Activated CD4-positive, alpha-beta T cell treated with anti-CD3 and anti-CD28 coated beads for 4 hours (primary cell): ENCODE measurements at regions not wholly inside any gene's neighbourhood (a gene's known extent, or its start where the extent isn't known, plus 50 kb on each side); places are given as distances from the start of the nearest gene placed in this dataset.

ENCODE experiments used
- DNase-seq, 2 donors: peaks; one replicate each; pipeline ENCODE4 v3.0.0-alpha.2; 2020

DNA sequence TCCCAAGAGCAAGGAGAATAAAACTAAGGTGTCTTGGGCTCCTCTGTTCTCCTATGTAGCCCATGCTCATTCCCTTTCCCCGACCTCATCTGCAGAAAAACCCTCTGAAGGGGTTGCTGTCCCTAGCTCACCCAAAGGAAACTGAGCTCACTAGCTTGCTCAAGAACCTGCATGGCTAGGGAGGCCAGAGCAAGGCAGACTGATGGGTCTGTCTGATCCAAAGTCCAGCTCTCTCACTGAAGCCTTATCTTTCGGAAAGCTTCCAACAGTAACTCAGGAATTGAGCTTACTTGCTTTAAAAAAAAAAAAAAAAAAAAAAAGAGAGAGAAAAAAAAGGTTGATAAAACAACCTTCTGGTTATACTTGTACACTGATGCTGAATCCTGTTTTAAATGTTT lies 141.4 kb upstream of the TOPAZ1 start:
- DNase-seq: no peak

DNA sequence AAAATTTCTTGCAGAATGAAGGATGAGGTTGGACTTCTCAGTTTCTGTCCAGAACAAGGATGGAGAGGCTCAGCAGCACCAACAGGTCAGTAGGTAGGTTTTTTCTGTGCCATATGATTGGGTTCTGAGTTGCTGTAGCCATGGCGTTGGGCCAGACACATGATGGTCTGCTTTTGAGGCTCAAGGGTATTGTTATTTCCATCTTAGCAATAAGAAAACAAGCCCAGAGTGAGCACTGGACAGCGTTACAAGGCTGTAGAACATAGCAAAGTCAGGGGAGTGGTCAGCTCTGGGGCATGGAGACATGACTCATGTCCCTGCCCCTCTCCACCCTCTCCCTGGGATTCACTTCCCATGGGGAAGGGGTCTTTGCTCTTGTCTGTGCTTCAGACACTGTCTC lies 137.6 kb upstream of the TOPAZ1 start:
- no peak for DNase-seq

DNA sequence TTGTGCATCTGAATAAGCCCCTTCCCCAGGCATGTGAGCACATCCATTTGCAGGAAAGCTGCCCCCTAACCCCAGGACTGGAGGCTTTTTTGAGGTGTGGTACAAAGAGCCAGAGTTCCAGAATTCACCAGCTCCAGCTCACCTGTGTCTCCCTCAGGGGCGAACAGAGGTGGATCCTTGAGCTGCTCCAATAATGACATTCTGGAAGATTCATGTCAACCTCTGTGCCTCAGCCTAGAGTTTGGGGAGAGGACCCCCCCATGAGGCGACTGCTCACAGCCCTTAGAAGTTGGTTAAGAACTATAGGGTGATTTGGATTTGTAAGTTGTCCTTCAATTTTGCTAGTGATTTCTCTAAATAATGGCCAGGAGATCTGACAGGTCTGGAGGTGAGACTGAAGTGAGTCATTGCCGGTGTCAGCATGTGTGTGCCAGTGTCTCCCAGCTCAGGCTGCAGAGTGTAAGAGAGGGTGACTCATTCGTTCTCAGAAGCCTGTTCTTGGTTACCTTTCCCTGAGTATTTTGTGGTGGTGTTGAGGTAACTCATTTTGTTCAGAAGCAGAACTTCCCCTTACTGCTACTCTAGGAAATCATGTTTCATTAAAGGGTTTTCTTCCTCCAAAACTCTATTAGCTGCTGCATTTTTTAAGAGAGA lies 136.9 kb upstream of the TOPAZ1 start:
- DNase-seq: peak in 1 of 2 donors; percentile 29

DNA sequence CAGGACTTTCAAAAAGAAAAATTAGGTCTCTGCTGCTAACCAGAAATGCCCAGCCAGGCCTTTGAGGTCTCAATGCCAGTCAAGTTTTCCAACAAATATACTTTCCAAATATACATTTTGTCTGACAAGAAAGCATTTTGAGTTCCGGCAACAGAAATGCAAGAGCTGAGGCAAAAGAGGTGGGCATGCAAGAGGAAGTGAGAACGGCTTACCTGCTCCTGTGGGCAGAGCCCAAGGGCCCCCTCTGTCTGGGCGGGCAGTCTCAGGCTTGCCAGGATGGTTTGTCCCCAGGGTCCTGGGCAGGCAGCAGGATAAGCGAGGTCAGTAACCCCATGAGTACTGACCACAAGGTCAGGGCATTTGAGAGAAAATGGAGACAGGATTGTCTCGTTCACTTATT lies 136.1 kb upstream of the TOPAZ1 start:
- DNase-seq: no peak

DNA sequence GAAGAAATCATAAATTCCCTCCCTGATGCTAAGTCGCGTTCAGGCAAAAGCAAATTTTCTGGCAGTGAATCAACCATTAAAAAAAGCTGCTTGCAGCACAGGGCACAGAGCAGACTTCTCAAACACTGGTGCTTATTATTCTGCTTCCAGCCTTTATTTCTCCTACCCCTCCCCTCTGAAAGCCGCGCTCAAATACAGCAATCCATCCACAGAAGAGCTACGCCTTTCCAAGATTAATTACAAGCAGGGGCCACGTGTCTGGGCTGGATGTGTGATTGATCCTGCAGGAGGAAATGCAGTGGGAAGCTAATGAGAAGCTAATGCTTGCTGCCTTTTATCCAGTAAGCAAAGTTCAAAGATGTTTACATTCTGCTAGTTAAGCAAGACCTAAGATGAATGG lies 134.9 kb upstream of the TOPAZ1 start:
- no peak for DNase-seq

DNA sequence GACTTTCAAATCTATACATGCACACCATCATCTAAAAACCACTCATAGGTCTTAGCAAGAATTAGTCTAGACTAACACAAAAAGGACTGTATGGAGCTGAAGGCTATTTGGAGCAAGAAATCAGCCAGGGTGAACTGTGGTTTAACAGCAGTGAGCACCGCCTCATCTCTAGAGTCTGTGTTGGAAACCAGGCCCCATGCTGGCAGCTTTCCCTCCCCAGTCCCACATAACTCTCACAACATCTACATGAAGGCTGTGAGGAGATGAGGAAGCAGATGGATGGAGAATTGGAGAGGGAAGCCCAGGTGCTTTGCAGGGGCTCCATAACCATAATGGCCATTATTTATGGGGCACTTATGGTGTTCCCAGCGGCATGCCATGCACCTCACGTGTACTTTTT lies 133.2 kb upstream of the TOPAZ1 start:
- DNase-seq: no peak

DNA sequence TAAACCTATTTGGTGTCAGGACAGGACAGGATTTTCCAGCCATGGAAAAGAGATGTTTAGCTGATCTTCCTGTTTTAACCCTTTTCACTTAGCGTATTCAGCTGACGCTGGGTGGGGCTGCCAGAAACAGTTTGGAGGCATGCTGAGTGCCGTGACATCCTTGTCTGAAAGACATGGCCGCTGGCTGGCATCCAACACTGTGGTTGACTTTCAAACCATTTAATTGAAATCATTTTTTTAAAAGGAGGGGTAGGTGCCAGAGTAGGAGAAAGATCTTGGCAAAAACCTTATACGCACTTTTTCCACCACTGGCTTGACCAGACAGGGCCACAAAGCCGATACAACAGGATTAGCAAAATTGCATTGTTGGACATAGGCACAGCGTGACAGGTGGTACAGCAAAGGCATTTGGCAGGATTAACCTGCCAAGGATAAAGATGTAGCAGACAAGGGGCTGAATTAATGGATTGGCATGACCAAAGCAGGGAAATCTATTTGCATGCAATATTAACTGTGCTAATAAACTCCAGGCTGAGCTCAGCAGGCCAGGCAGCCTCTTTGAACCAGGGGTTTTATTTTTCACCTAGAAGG lies 131.8 kb upstream of the TOPAZ1 start:
- no peak for DNase-seq

DNA sequence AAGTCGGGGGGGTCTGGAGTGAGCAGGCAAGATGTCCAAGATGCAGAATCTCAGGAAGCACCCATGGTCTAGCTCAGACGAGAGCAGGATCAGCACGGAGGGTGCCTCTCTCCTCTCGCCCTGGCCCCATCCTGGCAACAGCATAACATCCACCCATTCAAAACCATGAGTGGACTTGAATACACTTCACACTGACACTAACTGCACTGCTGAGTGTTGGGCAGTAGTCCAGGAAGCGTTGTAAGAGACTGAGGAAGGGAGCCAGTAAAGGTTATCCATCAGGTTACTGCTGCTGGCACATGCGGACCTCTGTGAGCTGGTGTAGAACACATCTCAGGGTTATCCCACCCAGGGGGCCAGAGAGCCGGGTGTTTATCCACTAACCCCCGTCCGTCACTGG lies 131.0 kb upstream of the TOPAZ1 start:
- DNase-seq: no peak

DNA sequence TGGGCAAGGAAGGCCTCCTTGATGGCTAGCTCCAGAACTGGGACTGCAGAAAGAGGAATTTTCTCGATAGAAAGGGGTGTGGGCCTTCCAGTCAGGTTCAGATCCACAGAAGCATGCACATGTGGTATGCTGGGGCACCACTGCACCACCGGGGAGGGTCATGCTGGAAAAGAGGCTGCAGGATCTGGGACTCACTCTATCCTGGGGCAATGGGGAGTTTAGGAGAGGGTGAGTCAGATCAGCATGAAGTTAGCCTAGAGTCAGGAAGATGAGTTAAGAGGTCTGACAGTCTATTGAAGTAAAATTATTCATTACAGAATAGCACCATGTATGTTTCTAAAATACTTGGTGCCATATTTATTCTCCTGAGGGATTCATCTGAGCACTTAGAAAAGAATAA lies 130.2 kb upstream of the TOPAZ1 start:
- DNase-seq: no peak

DNA sequence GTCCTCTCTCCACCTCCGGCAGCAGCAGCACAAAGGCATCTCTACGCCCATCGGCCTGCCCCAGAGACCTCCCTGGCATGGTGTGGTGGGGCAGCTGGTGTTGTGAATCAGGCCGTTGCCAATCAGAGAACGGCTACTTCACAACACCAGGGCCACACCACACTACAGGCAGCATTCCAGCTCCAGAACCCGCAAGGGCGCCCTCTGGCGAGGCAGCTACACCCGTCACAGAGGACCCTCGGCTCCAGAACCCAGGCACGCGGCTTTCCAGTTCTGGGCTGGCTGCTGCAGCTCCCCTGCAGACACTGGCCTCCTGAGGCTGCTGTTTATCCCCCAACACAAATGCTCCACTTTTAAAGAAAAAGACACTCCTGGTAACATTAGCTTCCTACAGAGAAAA lies 127.5 kb upstream of the TOPAZ1 start:
- peak in 1 of 2 donors; percentile 24 for DNase-seq

DNA sequence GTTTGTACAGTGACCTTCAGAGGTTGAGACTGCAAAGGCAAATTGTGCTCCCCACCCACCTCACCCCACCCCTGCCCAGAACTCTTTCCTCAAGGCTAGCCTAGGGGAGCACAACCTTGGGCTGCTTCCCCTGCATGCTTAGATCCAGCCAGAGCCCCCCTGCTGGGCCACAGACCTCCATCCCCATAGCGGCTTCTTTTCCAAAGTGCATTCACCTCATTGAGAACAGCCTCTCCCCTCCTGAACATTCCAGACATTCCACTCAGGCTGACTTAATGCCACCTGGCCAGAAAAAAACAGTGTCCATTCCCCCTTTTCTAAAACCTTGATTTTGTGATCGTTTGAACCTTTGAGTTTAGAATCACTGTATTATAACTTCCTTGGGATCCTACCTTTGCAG lies 124.4 kb upstream of the TOPAZ1 start:
- DNase-seq: no peak

DNA sequence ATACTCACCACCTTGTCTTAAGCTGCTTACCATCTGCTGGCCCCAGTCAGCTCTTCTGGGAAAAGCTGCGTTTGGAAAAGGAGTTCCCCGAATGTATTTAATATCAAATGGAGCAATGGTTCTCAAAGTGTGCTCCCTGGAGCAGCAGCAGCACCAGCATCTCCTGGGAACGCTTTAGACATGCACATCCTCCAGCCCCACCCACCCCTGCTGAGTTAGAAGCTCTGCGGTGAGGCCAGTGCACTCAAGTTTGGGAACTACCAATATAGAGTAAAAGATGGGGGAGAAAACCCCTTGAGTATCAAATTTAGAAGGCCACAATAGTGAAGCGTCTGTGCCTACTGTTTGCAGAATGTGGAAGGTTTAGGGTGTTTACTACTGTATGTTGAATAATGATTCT lies 124.0 kb upstream of the TOPAZ1 start:
- no peak for DNase-seq

DNA sequence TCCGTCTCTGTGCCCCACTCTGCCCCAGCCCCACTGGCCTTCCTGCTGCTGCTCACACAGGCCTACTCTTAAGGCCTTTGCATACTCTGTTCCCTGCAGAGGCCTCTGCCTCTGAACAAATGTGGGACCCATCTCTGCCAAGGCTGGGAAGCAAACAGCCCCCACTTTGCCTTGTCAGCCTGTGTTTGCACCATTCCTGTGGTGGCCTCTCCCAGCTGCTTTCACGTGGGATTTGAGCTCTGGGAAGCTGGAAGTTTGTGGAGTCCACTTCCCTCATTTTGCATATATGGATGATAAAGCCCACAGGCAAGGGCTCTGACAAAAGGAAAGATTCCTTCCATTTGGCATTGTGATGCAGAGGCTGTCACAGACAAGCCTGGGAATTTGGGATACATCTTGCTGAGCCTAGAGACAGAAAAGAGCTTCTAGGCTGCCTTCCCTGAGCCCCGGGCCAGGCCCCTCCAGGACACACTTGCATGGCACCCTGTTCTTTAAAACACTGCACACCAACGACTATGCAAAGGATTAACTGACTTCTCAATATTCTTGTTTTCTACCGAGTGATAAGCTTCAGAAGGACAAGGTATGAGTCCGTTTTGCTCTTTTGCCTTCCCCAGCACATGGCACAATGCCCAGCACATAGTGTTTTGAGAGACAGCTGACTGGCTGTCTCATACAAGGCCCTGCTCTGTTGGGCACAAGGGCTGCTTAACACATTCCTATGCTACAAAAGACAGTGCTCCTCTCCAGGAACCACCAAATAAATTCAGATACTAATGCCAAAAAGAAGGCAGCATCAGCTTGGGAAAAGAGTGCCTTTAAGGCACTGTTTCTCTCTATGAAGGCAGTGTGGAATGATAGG lies 120.7 kb upstream of the TOPAZ1 start:
- no peak for DNase-seq

DNA sequence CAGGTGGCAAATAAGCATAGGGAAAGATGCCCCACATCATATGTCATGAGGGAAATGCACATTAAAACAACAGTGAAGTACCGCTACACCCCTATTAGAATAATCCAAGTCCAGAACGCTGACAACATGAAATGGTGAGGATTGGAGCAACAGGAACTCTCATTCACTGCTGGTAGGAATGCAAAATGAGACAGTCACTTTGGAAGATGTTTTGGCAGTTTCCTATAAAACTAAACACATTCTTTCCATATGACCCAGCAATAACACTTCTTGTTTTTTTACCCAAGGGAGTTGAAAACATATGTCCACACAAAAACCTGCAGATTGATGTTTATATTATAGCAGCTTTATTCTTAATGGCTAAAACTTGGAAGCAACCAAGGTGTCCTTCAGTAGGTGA lies 116.4 kb upstream of the TOPAZ1 start:
- no peak for DNase-seq

DNA sequence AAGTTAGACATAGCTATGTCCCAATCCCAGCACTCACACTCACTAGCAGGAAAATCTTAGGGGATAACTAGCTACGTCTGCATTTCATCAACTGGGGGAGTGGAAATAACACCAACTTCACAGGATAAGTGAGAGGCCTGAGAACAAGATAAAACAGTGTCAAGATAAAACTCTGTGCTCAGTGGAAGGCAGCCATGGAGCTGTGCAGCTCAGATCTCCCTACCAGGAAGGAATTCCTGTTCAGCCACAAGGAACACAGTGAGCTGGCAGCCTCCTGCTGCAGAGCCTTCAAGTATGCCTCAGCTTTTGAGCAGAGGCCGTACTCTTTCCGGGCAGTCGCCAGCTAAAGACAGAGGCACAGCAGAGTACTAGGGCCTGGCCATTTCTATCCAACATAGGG lies 115.8 kb upstream of the TOPAZ1 start:
- DNase-seq: no peak

DNA sequence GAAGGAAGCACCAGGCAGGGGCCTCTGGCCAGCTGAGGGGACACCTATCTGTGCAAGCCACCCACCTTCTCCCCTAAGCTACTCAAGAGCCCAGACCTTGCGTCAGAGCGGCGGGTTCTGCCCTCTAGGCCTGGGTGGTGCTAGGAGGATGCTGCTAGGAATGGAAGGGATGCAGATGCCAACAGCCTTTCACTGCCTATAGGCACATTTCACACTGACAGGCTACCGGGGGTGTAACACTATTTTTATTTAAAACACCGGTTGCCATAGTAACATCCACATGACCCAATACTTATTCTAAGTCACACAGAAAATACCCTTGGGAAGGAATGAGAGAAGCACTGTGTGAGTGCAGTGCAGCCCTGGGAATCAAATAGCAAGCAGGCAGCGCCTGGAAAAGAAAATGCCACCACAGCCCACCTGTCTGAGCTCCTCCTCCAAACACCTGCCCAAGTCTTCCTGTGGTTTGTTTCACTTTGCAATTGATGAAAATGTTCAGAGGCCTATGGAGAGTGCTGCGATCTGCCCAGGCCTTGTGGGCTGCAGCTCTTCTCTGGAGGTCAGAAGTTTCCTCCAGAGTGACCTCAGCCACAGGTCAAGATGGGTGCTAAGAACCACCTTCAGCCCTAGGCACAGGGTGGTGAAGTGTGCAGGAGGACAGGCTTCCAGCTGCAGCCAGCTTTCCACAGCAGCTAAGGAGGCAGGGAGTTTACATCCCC lies 113.5 kb upstream of the TOPAZ1 start:
- DNase-seq: no peak

DNA sequence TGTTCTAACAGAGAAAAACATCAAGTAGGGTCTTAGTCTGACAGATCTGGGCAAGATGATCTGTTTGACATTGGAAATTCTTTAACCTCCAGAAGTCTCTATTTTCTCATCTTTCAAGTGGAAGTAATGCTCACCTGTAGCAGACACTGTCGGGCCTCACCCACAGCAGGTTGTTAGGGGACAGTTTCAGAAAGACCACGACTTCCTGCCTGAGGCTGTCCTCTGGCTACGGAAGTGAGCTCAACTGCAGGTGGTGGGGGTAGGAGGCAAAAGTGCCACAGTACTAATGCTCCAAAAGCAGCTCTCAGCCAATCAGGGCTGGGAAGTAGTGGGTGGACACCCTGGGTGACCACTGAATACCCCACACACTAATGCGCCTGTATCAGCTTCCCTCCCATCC lies 111.4 kb upstream of the TOPAZ1 start:
- DNase-seq: no peak

DNA sequence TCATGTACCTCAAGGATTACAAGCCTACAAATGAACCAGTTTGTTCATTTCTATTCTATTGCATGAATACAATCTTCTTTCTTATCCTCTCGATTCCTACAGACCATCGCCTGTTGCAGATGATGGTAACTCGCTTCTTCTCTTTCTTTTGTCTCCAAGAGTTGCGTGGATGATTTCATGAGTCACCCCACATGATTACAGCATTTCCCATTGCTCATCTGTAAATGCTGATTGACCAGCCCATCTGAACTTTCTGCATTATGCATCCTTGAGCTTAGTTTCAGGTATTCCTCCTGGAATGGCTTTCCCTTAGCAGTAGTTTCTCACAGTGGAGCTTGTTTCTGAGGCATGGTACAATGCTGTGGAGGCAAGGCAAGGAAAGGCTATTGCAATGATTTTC lies 109.6 kb upstream of the TOPAZ1 start:
- DNase-seq: no peak

DNA sequence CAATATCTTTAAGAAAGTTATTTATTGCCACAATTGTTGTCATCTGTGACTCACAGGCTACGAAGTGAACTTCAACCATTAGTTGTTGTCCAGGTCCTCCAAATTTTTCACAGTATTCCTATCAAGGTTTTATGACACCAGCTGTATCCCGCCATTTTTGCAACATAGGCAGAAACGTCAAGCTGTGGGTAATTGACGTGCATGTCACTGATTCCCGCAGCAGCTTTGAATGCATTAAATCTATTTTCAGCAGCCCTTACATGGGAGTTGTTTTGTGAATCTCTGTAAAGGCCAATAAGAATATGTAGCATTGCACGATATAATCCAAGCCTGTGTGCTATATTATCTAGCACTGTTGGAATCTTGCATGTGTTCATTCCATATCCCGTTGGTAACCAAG lies 109.1 kb upstream of the TOPAZ1 start:
- DNase-seq: no peak

DNA sequence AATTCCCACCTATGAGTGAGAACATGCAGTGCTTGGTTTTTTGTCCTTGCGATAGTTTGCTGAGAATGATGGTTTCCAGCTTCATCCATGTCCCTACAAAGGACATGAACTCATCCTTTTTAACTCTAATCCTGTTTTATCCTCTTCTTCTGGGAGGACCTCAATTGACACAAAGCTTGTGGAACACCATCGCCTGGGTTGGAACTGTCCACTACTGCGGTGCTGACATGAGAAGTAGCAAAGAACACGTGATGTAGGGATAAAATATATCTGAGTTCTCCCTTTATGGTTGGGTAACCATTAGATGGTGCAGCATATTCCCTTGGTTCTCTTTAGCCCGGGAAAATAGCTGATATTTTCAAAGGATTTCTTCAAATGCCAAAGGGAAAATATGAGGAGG lies 105.3 kb upstream of the TOPAZ1 start:
- no peak for DNase-seq

DNA sequence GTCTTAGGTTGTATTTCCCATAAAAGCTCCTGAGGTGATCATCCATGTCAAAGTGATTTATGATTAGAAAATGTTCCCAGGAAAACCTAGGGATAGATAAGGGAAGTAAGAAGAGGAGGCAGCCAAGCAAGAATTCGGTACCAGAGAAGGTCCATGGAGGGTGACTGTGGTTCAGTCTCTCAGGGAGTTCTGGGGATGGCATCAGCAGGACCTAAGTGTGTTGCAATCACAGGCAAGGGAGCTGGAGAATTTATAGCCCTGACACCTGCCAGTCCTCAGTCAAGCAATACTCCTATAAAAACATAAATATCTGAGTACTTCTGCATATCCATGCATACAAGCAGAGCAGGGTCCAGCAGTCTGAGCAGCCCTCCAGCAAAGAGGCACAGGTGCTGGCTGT lies 95.6 kb upstream of the TOPAZ1 start:
- DNase-seq: no peak

DNA sequence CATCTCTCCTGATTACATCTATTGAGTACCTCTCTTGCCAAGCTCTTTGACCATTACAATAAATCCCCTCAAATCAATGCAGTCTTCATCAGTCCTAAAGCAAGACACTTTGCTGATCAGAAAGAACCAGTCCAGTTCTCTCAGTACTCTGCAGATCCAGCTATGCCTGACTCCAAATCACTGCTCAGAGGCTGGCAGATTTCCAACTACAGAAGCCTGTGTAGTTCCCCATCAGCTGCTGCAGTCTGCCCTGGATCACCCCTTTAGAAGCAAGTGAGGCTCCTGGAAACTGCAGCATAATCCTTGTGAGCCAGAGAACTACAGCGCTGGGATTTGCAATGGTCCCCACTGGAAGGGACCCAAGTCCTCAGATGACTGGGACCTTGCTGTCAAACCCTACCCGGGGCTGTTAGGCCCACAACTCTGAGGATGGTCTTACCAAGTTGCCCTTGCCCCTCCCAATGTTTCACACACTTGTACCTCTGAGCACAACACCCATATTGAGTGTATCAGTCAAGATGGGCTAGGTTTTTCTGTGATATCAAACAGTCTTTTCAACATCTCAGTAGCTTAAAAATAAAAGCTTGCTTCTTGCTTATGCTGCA lies 81.9 kb upstream of the TOPAZ1 start:
- no peak for DNase-seq

DNA sequence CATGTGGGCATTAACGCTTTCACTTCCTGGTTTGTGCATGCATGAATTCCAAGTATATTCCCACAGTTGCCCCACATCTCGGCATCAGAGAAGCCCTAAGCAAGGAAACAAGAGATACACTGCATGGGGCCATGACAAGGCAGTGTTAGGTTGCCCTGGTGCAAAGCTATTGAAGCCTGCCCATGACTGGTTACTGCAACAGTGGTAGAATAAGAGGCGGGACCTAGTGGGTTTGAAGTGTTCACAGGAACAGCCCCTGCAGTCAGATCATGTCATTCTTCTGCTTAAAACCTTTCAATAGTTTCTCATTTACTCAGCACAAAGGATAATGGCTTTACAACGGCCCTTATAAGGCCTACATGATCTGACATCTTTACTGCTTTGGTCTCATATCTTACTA lies 80.9 kb upstream of the TOPAZ1 start:
- DNase-seq: no peak
